GM23338 (cell line): ENCODE measurements at regions not wholly inside any gene's neighbourhood (a gene's known extent, or its start where the extent isn't known, plus 50 kb on each side); places are given as distances from the start of the nearest gene placed in this dataset.

Experiments used
- ATAC-seq: fragments of 200-7000 bp; cut with Tn5 transposase; 3 replicates; pipeline ENCODE4 v1.9.1; 2020
- DNase-seq: peaks from one replicate; pipeline ENCODE4 v3.0.0-alpha.2; 2015; ENCODE audit warnings: low spot score
- H2AFZ ChIP-seq: fragments of 200-600 bp; sonication (generic); 2 replicates; pipeline ENCODE4 v1.8.0; 2016; ENCODE audit warnings: antibody characterized with exemption, mild to moderate bottlenecking, moderate library complexity
- H3F3A ChIP-seq: fragments of 200-600 bp; sonication (generic); replicated peaks from 2 replicates; pipeline ENCODE4 v1.8.0; 2017; ENCODE audit warnings: antibody characterized with exemption, mixed run types, low read depth
- H3K27ac ChIP-seq: fragments of 200-600 bp; sonication (generic); 2 replicates; pipeline ENCODE4 v1.6.1; 2016; ENCODE audit warnings: low read depth
- H3K27me3 ChIP-seq: fragments of 200-600 bp; sonication (generic); 2 replicates; pipeline ENCODE4 v1.8.0; 2016; ENCODE audit warnings: mild to moderate bottlenecking, mixed run types, moderate library complexity; ENCODE audit not compliant: insufficient read depth
- H3K36me3 ChIP-seq: fragments of 200-600 bp; sonication (generic); 2 replicates; pipeline ENCODE4 v1.8.0; 2016; ENCODE audit warnings: mild to moderate bottlenecking; ENCODE audit not compliant: insufficient read depth
- H3K4me1 ChIP-seq: fragments of 200-600 bp; sonication (generic); 2 replicates; pipeline ENCODE4 v1.8.0; 2016; ENCODE audit warnings: mild to moderate bottlenecking, moderate library complexity; ENCODE audit not compliant: insufficient read depth
- H3K4me2 ChIP-seq: fragments of 200-600 bp; sonication (generic); 2 replicates; pipeline ENCODE4 v1.7.1; 2017; ENCODE audit warnings: mixed run types
- H3K4me3 ChIP-seq: fragments of 200-600 bp; sonication (generic); 2 replicates; pipeline ENCODE4 v1.6.1; 2016; ENCODE audit warnings: mixed run types
- H3K79me2 ChIP-seq: fragments of 200-600 bp; sonication (generic); replicated peaks from 2 replicates; pipeline ENCODE4 v1.8.0; 2017; ENCODE audit warnings: mild to moderate bottlenecking; ENCODE audit not compliant: insufficient read depth
- H3K9me2 ChIP-seq: fragments of 200-600 bp; sonication (generic); 2 replicates; pipeline ENCODE4 v1.8.0; 2017; ENCODE audit not compliant: insufficient read depth
- H4K20me1 ChIP-seq: fragments of 200-600 bp; sonication (generic); replicated peaks from 2 replicates; pipeline ENCODE4 v1.8.0; 2017; ENCODE audit warnings: mild to moderate bottlenecking; ENCODE audit not compliant: insufficient read depth
- H3K27ac Mint-ChIP-seq: 2 replicates; pipeline ENCODE4 v1.8.0; 2020; ENCODE audit warnings: inconsistent platforms, mild to moderate bottlenecking, moderate library complexity, mixed read lengths
- H3K27me3 Mint-ChIP-seq: 3 replicates; pipeline ENCODE4 v1.8.0; 2022; ENCODE audit warnings: low read depth, mild to moderate bottlenecking, moderate library complexity, mixed read lengths, inconsistent platforms; ENCODE audit not compliant: insufficient read depth, poor library complexity
- H3K36me3 Mint-ChIP-seq: 3 replicates; pipeline ENCODE4 v1.8.0; 2021; ENCODE audit warnings: low read depth, mild to moderate bottlenecking, inconsistent platforms, moderate library complexity, mixed read lengths
- H3K4me1 Mint-ChIP-seq: 3 replicates; pipeline ENCODE4 v1.8.0; 2020; ENCODE audit warnings: mild to moderate bottlenecking, inconsistent platforms, mixed read lengths
- H3K4me3 Mint-ChIP-seq: 3 replicates; pipeline ENCODE4 v1.8.0; 2021; ENCODE audit warnings: moderate library complexity, mild to moderate bottlenecking, inconsistent platforms, mixed read lengths
- H3K9me3 Mint-ChIP-seq: 3 replicates; pipeline ENCODE4 v1.8.0; 2020; ENCODE audit warnings: moderate library complexity, mild to moderate bottlenecking, inconsistent platforms, mixed read lengths
- CREB1 ChIP-seq: fragments of 250-450 bp; sonication (Bioruptor Pico); IDR thresholded peaks from 2 replicates; pipeline ENCODE4 v1.5.0; 2020; ENCODE audit warnings: low read depth, mild to moderate bottlenecking, moderate library complexity
- CTCF ChIP-seq, 2 experiments: fragments of 200-600 bp in 1 of 2; sonication (generic) in 1 of 2; conservative IDR thresholded peaks; 2 replicates each; pipeline versions ENCODE4 v1.5.1 to v1.6.1; 2016 to 2017; ENCODE audit warnings: antibody characterized with exemption in 2 of 2, low read depth in 2 of 2, mild to moderate bottlenecking in 2 of 2, moderate library complexity in 1 of 2
- ETS1 ChIP-seq: IDR thresholded peaks from 2 replicates; pipeline ENCODE4 v1.6.1; 2016; ENCODE audit warnings: antibody characterized with exemption
- EZH2 ChIP-seq: fragments of 200-600 bp; sonication (generic); IDR thresholded peaks from one replicate; pipeline ENCODE4 v1.8.0; 2017; ENCODE audit warnings: antibody characterized with exemption, mild to moderate bottlenecking, low read depth; ENCODE audit not compliant: unreplicated experiment
- EZH2phosphoT487 ChIP-seq: fragments of 200-600 bp; sonication (generic); IDR thresholded peaks from one replicate; pipeline ENCODE4 v1.8.1; 2018; ENCODE audit warnings: antibody characterized with exemption; ENCODE audit not compliant: unreplicated experiment
- JUNB ChIP-seq: IDR thresholded peaks from one replicate; pipeline ENCODE4 v1.6.1; 2016; ENCODE audit warnings: antibody characterized with exemption; ENCODE audit not compliant: unreplicated experiment
- NANOG ChIP-seq: IDR thresholded peaks from 2 replicates; pipeline ENCODE4 v1.6.1; 2016; ENCODE audit warnings: antibody characterized with exemption, borderline replicate concordance
- POLR2AphosphoS5 ChIP-seq: IDR thresholded peaks from 2 replicates; pipeline ENCODE4 v1.6.1; 2016; ENCODE audit warnings: antibody characterized with exemption, low read depth
- STAT1 ChIP-seq: IDR thresholded peaks from one replicate; pipeline ENCODE4 v1.6.1; 2016; ENCODE audit warnings: antibody characterized with exemption; ENCODE audit not compliant: unreplicated experiment
- ZNF114 ChIP-seq: fragments of 250-450 bp; sonication (Bioruptor Pico); IDR thresholded peaks from 2 replicates; pipeline ENCODE4 v1.5.0; 2020; ENCODE audit warnings: mild to moderate bottlenecking, moderate library complexity
- ZNF331 ChIP-seq: fragments of 250-450 bp; sonication (Bioruptor Pico); IDR thresholded peaks from 2 replicates; pipeline ENCODE4 v1.5.0; 2020; ENCODE audit warnings: low read depth, mild to moderate bottlenecking, moderate library complexity
- TF ChIP-seq, protein P1 (sequence below): IDR thresholded peaks from one replicate; pipeline ENCODE4 v1.6.1; 2018; ENCODE audit warnings: antibody characterized with exemption; ENCODE audit not compliant: unreplicated experiment
- TF ChIP-seq, protein P2 (sequence below): fragments of 250-450 bp; sonication (Bioruptor Pico); IDR thresholded peaks from 2 replicates; pipeline ENCODE4 v1.5.0; 2020; ENCODE audit warnings: mild to moderate bottlenecking, moderate library complexity

- no peak for ATAC-seq
- no peaks in the 10 kb centered on the region for H3F3A ChIP-seq
- no peaks in the 10 kb centered on the region for H3K27me3 ChIP-seq
- Mint-ChIP-seq H3K4me1 (peaks cover 4% of the 10 kb centered on the region; the same call in 2 of the 3 replicates), H3K27ac (no peak overlapping the region), H3K27me3 (peaks cover 3% of the 10 kb centered on the region), H3K9me3 (no peaks in the 10 kb centered on the region), H3K4me3 (no peak overlapping the region), H3K36me3 (peaks cover 6% of the 10 kb centered on the region; the same call in 2 of the 3 replicates)
- no peak overlapping the region for H3K27ac ChIP-seq
- H2AFZ ChIP-seq: no peak overlapping the region
- H3K4me1 ChIP-seq: no peaks in the 10 kb centered on the region
- H4K20me1 ChIP-seq: no peaks in the 10 kb centered on the region
- no peak for DNase-seq
- TF ChIP-seq EZH2 (no peak), CTCF (conservative IDR thresholded peaks at IDR 0.05; ENCODE audit: low read depth in 2 of 2) (no peak), EZH2phosphoT487 (no peak), CREB1 (no peak), ETS1 (no peak), STAT1 (no peak), ZNF114 (CRISPR knock-in tag) (no peak), JUNB (no peak), ZNF331 (no peak), NANOG (no peak), POLR2AphosphoS5 (no peak)
- TF ChIP-seq, protein P1, sequence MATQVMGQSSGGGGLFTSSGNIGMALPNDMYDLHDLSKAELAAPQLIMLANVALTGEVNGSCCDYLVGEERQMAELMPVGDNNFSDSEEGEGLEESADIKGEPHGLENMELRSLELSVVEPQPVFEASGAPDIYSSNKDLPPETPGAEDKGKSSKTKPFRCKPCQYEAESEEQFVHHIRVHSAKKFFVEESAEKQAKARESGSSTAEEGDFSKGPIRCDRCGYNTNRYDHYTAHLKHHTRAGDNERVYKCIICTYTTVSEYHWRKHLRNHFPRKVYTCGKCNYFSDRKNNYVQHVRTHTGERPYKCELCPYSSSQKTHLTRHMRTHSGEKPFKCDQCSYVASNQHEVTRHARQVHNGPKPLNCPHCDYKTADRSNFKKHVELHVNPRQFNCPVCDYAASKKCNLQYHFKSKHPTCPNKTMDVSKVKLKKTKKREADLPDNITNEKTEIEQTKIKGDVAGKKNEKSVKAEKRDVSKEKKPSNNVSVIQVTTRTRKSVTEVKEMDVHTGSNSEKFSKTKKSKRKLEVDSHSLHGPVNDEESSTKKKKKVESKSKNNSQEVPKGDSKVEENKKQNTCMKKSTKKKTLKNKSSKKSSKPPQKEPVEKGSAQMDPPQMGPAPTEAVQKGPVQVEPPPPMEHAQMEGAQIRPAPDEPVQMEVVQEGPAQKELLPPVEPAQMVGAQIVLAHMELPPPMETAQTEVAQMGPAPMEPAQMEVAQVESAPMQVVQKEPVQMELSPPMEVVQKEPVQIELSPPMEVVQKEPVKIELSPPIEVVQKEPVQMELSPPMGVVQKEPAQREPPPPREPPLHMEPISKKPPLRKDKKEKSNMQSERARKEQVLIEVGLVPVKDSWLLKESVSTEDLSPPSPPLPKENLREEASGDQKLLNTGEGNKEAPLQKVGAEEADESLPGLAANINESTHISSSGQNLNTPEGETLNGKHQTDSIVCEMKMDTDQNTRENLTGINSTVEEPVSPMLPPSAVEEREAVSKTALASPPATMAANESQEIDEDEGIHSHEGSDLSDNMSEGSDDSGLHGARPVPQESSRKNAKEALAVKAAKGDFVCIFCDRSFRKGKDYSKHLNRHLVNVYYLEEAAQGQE: no peak
- TF ChIP-seq, protein P2, sequence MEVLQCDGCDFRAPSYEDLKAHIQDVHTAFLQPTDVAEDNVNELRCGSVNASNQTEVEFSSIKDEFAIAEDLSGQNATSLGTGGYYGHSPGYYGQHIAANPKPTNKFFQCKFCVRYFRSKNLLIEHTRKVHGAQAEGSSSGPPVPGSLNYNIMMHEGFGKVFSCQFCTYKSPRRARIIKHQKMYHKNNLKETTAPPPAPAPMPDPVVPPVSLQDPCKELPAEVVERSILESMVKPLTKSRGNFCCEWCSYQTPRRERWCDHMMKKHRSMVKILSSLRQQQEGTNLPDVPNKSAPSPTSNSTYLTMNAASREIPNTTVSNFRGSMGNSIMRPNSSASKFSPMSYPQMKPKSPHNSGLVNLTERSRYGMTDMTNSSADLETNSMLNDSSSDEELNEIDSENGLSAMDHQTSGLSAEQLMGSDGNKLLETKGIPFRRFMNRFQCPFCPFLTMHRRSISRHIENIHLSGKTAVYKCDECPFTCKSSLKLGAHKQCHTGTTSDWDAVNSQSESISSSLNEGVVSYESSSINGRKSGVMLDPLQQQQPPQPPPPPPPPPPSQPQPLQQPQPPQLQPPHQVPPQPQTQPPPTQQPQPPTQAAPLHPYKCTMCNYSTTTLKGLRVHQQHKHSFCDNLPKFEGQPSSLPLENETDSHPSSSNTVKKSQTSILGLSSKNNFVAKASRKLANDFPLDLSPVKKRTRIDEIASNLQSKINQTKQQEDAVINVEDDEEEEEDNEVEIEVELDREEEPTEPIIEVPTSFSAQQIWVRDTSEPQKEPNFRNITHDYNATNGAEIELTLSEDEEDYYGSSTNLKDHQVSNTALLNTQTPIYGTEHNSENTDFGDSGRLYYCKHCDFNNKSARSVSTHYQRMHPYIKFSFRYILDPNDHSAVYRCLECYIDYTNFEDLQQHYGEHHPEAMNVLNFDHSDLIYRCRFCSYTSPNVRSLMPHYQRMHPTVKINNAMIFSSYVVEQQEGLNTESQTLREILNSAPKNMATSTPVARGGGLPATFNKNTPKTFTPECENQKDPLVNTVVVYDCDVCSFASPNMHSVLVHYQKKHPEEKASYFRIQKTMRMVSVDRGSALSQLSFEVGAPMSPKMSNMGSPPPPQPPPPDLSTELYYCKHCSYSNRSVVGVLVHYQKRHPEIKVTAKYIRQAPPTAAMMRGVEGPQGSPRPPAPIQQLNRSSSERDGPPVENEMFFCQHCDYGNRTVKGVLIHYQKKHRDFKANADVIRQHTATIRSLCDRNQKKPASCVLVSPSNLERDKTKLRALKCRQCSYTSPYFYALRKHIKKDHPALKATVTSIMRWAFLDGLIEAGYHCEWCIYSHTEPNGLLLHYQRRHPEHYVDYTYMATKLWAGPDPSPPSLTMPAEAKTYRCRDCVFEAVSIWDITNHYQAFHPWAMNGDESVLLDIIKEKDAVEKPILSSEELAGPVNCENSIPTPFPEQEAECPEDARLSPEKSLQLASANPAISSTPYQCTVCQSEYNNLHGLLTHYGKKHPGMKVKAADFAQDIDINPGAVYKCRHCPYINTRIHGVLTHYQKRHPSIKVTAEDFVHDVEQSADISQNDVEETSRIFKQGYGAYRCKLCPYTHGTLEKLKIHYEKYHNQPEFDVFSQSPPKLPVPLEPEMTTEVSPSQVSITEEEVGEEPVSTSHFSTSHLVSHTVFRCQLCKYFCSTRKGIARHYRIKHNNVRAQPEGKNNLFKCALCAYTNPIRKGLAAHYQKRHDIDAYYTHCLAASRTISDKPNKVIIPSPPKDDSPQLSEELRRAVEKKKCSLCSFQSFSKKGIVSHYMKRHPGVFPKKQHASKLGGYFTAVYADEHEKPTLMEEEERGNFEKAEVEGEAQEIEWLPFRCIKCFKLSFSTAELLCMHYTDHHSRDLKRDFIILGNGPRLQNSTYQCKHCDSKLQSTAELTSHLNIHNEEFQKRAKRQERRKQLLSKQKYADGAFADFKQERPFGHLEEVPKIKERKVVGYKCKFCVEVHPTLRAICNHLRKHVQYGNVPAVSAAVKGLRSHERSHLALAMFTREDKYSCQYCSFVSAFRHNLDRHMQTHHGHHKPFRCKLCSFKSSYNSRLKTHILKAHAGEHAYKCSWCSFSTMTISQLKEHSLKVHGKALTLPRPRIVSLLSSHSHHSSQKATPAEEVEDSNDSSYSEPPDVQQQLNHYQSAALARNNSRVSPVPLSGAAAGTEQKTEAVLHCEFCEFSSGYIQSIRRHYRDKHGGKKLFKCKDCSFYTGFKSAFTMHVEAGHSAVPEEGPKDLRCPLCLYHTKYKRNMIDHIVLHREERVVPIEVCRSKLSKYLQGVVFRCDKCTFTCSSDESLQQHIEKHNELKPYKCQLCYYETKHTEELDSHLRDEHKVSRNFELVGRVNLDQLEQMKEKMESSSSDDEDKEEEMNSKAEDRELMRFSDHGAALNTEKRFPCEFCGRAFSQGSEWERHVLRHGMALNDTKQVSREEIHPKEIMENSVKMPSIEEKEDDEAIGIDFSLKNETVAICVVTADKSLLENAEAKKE (CRISPR knock-in tag): no peak
- no peaks in the 10 kb centered on the region for H3K36me3 ChIP-seq
- no peaks in the 10 kb centered on the region for H3K79me2 ChIP-seq
- H3K4me2 ChIP-seq: no peak overlapping the region
- no peak overlapping the region for H3K4me3 ChIP-seq
- no peaks in the 10 kb centered on the region for H3K9me2 ChIP-seq
These were observed 72.8 kb upstream of the FAN1 start for GRCh38 chr15:30830961-30831360.
